ENCODE measurements at regions not wholly inside any gene's neighbourhood (a gene's known extent, or its start where the extent isn't known, plus 50 kb on each side); places are given as distances from the start of the nearest gene placed in this dataset.

DNA sequence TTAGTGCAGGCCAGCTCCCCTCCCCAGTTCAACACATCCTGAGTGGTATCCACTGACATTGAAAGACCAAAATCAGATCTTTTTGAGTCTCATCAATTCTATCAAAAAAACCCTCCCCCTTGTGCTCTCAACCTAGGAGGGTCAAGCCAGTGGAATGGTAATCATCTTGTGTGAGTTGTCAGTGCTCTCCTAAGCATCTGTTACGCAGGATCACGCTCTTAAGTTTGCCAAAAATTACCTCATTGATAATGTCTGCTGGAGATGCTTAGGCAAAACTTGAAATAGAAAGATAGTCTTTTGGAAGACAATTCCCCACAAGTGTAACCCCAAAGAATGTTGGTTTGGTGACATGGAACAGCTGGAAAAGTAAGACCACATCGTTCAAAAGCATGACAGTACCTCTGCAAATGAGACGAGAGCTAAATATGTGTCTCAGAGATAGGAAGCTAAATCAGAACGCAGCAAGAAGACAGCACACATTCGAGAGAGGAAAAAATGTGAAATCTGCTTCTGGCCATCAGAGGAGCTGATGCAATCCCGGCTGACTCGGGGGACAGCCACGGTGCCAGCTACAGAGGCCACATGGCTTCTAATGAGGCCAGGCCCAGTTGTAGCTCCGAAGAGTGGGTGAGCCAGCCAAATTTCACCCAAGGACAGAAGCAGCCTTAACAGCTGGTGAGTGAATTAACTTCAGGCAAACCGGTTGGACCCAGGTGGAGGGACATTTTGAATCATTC, 753.9 kb downstream of the RNF144A start:
- TF ChIP-seq TAF1 (IDR thresholded peaks at IDR 0.05; ENCODE audit: borderline replicate concordance, insufficient read depth, low read length) (no peak), SIN3A (IDR thresholded peaks at IDR 0.05; ENCODE audit: borderline replicate concordance, insufficient read depth, low read length) (no peak), POLR2AphosphoS5 (IDR thresholded peaks at IDR 0.05; ENCODE audit: low read depth, low read length) (no peak)
- TF ChIP-seq, protein P1, sequence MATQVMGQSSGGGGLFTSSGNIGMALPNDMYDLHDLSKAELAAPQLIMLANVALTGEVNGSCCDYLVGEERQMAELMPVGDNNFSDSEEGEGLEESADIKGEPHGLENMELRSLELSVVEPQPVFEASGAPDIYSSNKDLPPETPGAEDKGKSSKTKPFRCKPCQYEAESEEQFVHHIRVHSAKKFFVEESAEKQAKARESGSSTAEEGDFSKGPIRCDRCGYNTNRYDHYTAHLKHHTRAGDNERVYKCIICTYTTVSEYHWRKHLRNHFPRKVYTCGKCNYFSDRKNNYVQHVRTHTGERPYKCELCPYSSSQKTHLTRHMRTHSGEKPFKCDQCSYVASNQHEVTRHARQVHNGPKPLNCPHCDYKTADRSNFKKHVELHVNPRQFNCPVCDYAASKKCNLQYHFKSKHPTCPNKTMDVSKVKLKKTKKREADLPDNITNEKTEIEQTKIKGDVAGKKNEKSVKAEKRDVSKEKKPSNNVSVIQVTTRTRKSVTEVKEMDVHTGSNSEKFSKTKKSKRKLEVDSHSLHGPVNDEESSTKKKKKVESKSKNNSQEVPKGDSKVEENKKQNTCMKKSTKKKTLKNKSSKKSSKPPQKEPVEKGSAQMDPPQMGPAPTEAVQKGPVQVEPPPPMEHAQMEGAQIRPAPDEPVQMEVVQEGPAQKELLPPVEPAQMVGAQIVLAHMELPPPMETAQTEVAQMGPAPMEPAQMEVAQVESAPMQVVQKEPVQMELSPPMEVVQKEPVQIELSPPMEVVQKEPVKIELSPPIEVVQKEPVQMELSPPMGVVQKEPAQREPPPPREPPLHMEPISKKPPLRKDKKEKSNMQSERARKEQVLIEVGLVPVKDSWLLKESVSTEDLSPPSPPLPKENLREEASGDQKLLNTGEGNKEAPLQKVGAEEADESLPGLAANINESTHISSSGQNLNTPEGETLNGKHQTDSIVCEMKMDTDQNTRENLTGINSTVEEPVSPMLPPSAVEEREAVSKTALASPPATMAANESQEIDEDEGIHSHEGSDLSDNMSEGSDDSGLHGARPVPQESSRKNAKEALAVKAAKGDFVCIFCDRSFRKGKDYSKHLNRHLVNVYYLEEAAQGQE (IDR thresholded peaks at IDR 0.05; ENCODE audit: insufficient read depth in 1 of 2, low read depth in 2 of 2, low read length in 2 of 2), result no peak

DNA sequence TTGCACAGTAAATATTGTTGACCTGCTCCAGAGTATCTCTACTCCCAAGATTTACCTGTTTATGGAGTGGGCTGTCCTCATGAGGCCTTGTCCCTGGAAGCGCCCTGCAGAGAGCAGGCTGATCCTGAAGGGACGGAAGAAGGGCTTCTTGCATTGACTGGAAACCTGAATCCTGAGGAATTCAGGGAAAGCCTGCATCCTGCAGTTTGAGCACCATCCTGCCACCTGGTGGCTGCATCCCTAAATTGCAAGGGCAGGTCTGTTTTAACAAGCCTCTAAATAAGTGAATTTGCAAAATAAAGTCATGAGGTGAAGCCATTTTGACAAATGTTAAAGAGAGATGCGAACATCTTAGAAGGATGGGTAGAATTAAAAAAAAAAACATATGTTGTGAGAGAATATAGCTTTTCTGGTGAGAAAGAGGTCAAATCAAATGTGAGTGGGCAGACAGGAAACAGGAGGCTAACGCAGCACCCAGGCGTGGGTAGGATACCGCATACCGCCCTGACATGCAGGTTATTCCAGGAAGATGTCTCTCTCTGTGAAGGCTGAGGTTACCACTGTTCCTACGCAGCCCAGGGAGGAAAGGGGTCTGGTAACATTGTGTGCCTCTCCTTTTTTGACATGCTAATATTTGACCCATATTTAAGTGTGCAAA, 754.9 kb downstream of the RNF144A start:
- TF ChIP-seq FOXP2 (optimal IDR thresholded peaks at IDR 0.05; ENCODE audit: borderline replicate concordance, extremely low read depth, extremely low read length, insufficient read depth), result no peak
- TF ChIP-seq POLR2AphosphoS5 (IDR thresholded peaks at IDR 0.05; ENCODE audit: low read depth, low read length), result no peak
- no peak for TF ChIP-seq TAF1 (IDR thresholded peaks at IDR 0.05; ENCODE audit: borderline replicate concordance, insufficient read depth, low read length)
- TF ChIP-seq SIN3A (IDR thresholded peaks at IDR 0.05; ENCODE audit: borderline replicate concordance, insufficient read depth, low read length), result no peak
- TF ChIP-seq, protein P1 (IDR thresholded peaks at IDR 0.05; ENCODE audit: insufficient read depth in 1 of 2, low read depth in 2 of 2, low read length in 2 of 2), result no peak

DNA sequence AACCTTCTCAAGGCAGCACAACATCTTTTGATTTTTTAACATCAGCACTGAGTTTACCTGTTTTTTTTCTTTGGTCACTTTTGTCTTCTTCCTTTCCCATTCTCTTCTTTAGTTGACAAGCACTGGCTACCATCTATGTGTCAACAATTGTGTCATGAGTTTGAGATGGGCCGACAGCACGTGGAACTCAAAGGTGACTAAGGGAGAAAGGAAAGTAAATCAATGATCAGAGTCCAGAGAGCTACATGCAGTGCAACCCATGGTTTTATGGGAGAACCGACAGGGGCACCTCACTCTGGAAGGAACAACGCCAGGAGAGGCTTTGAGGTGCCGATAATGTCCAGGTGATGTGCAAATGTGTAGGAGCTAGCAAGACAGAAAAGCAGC, 755.5 kb downstream of the RNF144A start:
- no peak for TF ChIP-seq TAF1 (IDR thresholded peaks at IDR 0.05; ENCODE audit: borderline replicate concordance, insufficient read depth, low read length)
- TF ChIP-seq, protein P1 (IDR thresholded peaks at IDR 0.05; ENCODE audit: insufficient read depth in 1 of 2, low read depth in 2 of 2, low read length in 2 of 2), result no peak
- no peak for TF ChIP-seq SIN3A (IDR thresholded peaks at IDR 0.05; ENCODE audit: borderline replicate concordance, insufficient read depth, low read length)
- no peak for TF ChIP-seq POLR2AphosphoS5 (IDR thresholded peaks at IDR 0.05; ENCODE audit: low read depth, low read length)
- no peak for TF ChIP-seq FOXP2 (optimal IDR thresholded peaks at IDR 0.05; ENCODE audit: borderline replicate concordance, extremely low read depth, extremely low read length, insufficient read depth)

DNA sequence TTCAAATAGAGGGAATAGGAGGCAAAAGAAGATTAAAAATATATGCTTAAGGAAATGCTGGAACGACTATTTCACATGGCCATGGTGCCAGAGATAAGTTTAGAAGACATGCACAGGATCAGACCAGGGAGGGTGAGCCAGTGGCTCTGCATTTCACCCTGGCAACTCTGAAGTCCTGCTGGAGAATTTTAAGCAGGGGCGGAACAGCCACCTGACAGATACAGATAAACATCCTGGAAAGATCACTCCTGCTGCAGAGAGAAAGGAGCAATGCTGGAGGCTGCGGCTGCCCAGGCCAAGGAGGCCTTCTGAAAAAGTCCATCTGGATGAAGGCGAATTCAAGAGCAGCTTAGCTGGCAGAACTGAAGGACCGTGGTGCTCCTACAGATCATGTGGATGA, 755.9 kb downstream of the RNF144A start:
- TF ChIP-seq POLR2AphosphoS5 (IDR thresholded peaks at IDR 0.05; ENCODE audit: low read depth, low read length) (no peak), TAF1 (IDR thresholded peaks at IDR 0.05; ENCODE audit: borderline replicate concordance, insufficient read depth, low read length) (no peak), FOXP2 (optimal IDR thresholded peaks at IDR 0.05; ENCODE audit: borderline replicate concordance, extremely low read depth, extremely low read length, insufficient read depth) (no peak), SIN3A (IDR thresholded peaks at IDR 0.05; ENCODE audit: borderline replicate concordance, insufficient read depth, low read length) (no peak)
- TF ChIP-seq, protein P1 (IDR thresholded peaks at IDR 0.05; ENCODE audit: insufficient read depth in 1 of 2, low read depth in 2 of 2, low read length in 2 of 2), result no peak
